ENCODE measurements at regions not wholly inside any gene's neighbourhood (a gene's known extent, or its start where the extent isn't known, plus 50 kb on each side); places are given as distances from the start of the nearest gene placed in this dataset.

DNA sequence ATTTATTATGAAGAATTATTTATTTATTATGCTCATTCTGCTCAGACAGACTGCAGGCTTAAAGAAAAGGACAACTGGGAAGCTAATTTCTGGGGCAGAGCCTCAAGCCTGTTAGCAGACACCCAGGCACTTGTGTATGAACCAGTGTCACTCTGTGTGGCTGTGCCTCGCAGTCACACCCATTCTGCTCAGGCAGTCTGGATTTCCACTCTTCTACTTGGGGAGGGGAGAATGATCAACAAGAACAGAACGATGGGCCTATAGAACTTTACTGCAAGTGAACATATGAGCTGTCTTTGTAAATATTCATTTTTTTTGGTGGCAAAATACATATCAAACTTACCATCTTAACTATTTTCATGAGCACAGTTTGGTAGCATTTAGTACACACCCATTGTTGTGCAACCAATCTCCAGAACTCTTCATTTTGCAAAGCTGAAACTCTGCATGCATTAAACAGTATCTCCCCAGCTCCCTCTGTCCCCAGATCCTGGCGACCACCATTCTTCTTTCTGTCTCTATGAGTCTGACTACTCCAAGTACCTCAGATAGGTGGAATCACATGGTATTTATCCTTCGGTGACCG is 181.7 kb downstream of the NUFIP1 start:
- no peak overlapping the region for H4K8ac ChIP-seq (ENCODE audit: low read depth, low read length)
- H3K27ac ChIP-seq (replicated peaks; ENCODE audit: low read length), result no peak overlapping the region
- H2AK5ac ChIP-seq (ENCODE audit: low read depth, low read length), result no peak overlapping the region
- no peak overlapping the region for H3K23ac ChIP-seq (ENCODE audit: low read depth, low read length, poor library complexity)
- H2BK120ac ChIP-seq (ENCODE audit: low read depth, low read length), result no peak overlapping the region
- no peak overlapping the region for H4K91ac ChIP-seq (ENCODE audit: low read depth, low read length, poor library complexity)
- no peaks in the 10 kb centered on the region for H3K9me3 ChIP-seq (replicated peaks in 1 of 2; ENCODE audit: control insufficient read depth in 2 of 2, insufficient read depth in 1 of 2, low read depth in 1 of 2, low read length in 2 of 2)
- WGBS, 2 donors (ENCODE audit: extremely low coverage in 2 of 2, insufficient read length in 2 of 2, insufficient replicate concordance in 1 of 2), result no CpG with 5 or more reads among the region's 5 CpGs
- H3K4me1 ChIP-seq (ENCODE audit: control insufficient read depth in 2 of 2, insufficient read depth in 1 of 2, low read depth in 1 of 2, low read length in 2 of 2), result peaks cover 0 to 5% of the 10 kb centered on the region in 2 donors
- no peaks in the 10 kb centered on the region for H3K36me3 ChIP-seq (replicated peaks in 1 of 2; ENCODE audit: control insufficient read depth in 2 of 2, insufficient read depth in 2 of 2, low read length in 2 of 2)
- no peaks in the 10 kb centered on the region for H3K79me1 ChIP-seq (ENCODE audit: low read depth, low read length)
- no peak overlapping the region for H3K4me2 ChIP-seq (ENCODE audit: insufficient read depth, low read length, poor library complexity, severe bottlenecking)
- no peak overlapping the region for H2BK5ac ChIP-seq (ENCODE audit: low read length)
- H3K14ac ChIP-seq (ENCODE audit: low read length), result no peak overlapping the region
- no peak overlapping the region for H2BK15ac ChIP-seq (ENCODE audit: low read length)
- DNase-seq (ENCODE audit: low spot score), result no peak
- H3K4ac ChIP-seq (ENCODE audit: low read length), result no peak overlapping the region
- H3K27me3 ChIP-seq (ENCODE audit: control insufficient read depth in 3 of 3, insufficient read depth in 3 of 3, low read depth in 1 of 3, low read length in 3 of 3), result peaks cover 0 to 4% (median 0%) of the 10 kb centered on the region in 3 experiments
- H3K18ac ChIP-seq (ENCODE audit: low read length), result peak overlapping the region; percentile 35
- H3K9ac ChIP-seq (ENCODE audit: low read depth, low read length, poor library complexity), result no peak overlapping the region
- no peak overlapping the region for H3K4me3 ChIP-seq (ENCODE audit: low read length in 2 of 2)
- H2AFZ ChIP-seq (ENCODE audit: low read length), result no peak overlapping the region
- no peak overlapping the region for H2BK12ac ChIP-seq (ENCODE audit: low read length)

DNA sequence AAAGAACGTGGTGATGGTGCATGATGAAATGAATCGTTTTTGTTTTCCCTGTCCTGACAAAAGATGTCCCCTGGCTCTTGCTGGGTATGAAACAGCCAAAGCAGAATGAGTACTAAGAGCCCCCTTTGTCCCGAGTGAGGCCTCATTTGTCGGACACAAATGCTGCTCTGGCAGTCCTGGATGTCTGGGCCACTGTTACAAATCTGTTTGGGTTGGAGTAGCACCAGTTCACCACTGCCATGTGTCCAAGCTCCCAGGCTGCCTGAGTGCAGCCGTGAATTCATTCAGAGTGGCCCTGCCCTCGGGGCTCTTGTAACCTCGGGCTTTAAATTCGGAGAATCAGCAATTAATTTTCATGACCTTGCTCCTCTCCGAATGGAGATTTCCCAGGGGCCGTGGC is 182.4 kb downstream of the NUFIP1 start:
- Histone ChIP-seq H2BK15ac (ENCODE audit: low read length) (no peak overlapping the region), H2BK5ac (ENCODE audit: low read length) (no peak overlapping the region), H3K4me1 (ENCODE audit: control insufficient read depth in 2 of 2, insufficient read depth in 1 of 2, low read depth in 1 of 2, low read length in 2 of 2) (peaks cover 0 to 5% of the 10 kb centered on the region in 2 donors), H2AFZ (ENCODE audit: low read length) (no peak overlapping the region), H3K27me3 (ENCODE audit: control insufficient read depth in 3 of 3, insufficient read depth in 3 of 3, low read depth in 1 of 3, low read length in 3 of 3) (peaks cover 0 to 4% (median 0%) of the 10 kb centered on the region in 3 experiments), H2BK120ac (ENCODE audit: low read depth, low read length) (no peak overlapping the region), H3K4me2 (ENCODE audit: insufficient read depth, low read length, poor library complexity, severe bottlenecking) (no peak overlapping the region), H3K14ac (ENCODE audit: low read length) (no peak overlapping the region), H3K27ac (replicated peaks; ENCODE audit: low read length) (no peak overlapping the region), H3K36me3 (replicated peaks in 1 of 2; ENCODE audit: control insufficient read depth in 2 of 2, insufficient read depth in 2 of 2, low read length in 2 of 2) (no peaks in the 10 kb centered on the region), H3K18ac (ENCODE audit: low read length) (peak overlapping the region; percentile 11), H3K79me1 (ENCODE audit: low read depth, low read length) (no peaks in the 10 kb centered on the region), H3K4me3 (ENCODE audit: low read length in 2 of 2) (no peak overlapping the region), H3K4ac (ENCODE audit: low read length) (no peak overlapping the region), H4K8ac (ENCODE audit: low read depth, low read length) (no peak overlapping the region), H3K23ac (ENCODE audit: low read depth, low read length, poor library complexity) (no peak overlapping the region), H2BK12ac (ENCODE audit: low read length) (no peak overlapping the region), H2AK5ac (ENCODE audit: low read depth, low read length) (no peak overlapping the region), H3K9ac (ENCODE audit: low read depth, low read length, poor library complexity) (no peak overlapping the region), H3K9me3 (replicated peaks in 1 of 2; ENCODE audit: control insufficient read depth in 2 of 2, insufficient read depth in 1 of 2, low read depth in 1 of 2, low read length in 2 of 2) (no peaks in the 10 kb centered on the region), H4K91ac (ENCODE audit: low read depth, low read length, poor library complexity) (no peak overlapping the region)
- DNase-seq (ENCODE audit: low spot score), result no peak
- no CpG with 5 or more reads among the region's 10 CpGs for WGBS, 2 donors (ENCODE audit: extremely low coverage in 2 of 2, insufficient read length in 2 of 2, insufficient replicate concordance in 1 of 2)

DNA sequence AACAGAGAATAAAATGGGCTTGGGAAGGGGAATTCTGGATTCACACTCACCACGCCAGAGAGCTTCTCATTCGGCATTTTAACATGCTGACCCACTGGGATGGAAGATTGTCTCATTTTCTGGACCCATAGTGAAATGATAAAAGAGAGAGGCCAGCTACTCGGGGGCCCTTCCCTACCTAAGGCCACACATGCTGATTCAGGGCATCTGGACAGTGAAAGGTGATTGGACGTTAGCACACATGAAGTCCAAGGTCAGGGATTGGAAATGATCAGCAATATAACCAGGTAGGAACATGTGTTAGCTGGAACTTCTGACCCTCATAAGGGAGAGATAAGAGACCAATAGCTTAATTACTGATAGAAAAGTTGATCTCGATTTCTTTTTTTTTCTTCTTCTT is 183.7 kb downstream of the NUFIP1 start:
- Histone ChIP-seq H3K27ac (replicated peaks; ENCODE audit: low read length) (no peak overlapping the region), H3K4me3 (ENCODE audit: low read length in 2 of 2) (no peak overlapping the region), H3K4me1 (ENCODE audit: control insufficient read depth in 2 of 2, insufficient read depth in 1 of 2, low read depth in 1 of 2, low read length in 2 of 2) (peaks cover 0 to 5% of the 10 kb centered on the region in 2 donors), H3K9me3 (replicated peaks in 1 of 2; ENCODE audit: control insufficient read depth in 2 of 2, insufficient read depth in 1 of 2, low read depth in 1 of 2, low read length in 2 of 2) (no peaks in the 10 kb centered on the region), H4K91ac (ENCODE audit: low read depth, low read length, poor library complexity) (no peak overlapping the region), H3K36me3 (replicated peaks in 1 of 2; ENCODE audit: control insufficient read depth in 2 of 2, insufficient read depth in 2 of 2, low read length in 2 of 2) (no peaks in the 10 kb centered on the region), H3K4ac (ENCODE audit: low read length) (no peak overlapping the region), H3K79me1 (ENCODE audit: low read depth, low read length) (no peaks in the 10 kb centered on the region), H3K23ac (ENCODE audit: low read depth, low read length, poor library complexity) (no peak overlapping the region), H3K4me2 (ENCODE audit: insufficient read depth, low read length, poor library complexity, severe bottlenecking) (no peak overlapping the region), H2AK5ac (ENCODE audit: low read depth, low read length) (no peak overlapping the region), H2BK12ac (ENCODE audit: low read length) (no peak overlapping the region), H2BK120ac (ENCODE audit: low read depth, low read length) (no peak overlapping the region), H3K18ac (ENCODE audit: low read length) (no peak overlapping the region), H2BK15ac (ENCODE audit: low read length) (no peak overlapping the region), H3K9ac (ENCODE audit: low read depth, low read length, poor library complexity) (no peak overlapping the region), H2AFZ (ENCODE audit: low read length) (no peak overlapping the region), H2BK5ac (ENCODE audit: low read length) (no peak overlapping the region), H3K27me3 (ENCODE audit: control insufficient read depth in 3 of 3, insufficient read depth in 3 of 3, low read depth in 1 of 3, low read length in 3 of 3) (peaks cover 0 to 4% (median 0%) of the 10 kb centered on the region in 3 experiments), H4K8ac (ENCODE audit: low read depth, low read length) (no peak overlapping the region), H3K14ac (ENCODE audit: low read length) (no peak overlapping the region)
- no CpG with 5 or more reads among the region's 5 CpGs for WGBS, 2 donors (ENCODE audit: extremely low coverage in 2 of 2, insufficient read length in 2 of 2, insufficient replicate concordance in 1 of 2)
- DNase-seq (ENCODE audit: low spot score), result no peak

DNA sequence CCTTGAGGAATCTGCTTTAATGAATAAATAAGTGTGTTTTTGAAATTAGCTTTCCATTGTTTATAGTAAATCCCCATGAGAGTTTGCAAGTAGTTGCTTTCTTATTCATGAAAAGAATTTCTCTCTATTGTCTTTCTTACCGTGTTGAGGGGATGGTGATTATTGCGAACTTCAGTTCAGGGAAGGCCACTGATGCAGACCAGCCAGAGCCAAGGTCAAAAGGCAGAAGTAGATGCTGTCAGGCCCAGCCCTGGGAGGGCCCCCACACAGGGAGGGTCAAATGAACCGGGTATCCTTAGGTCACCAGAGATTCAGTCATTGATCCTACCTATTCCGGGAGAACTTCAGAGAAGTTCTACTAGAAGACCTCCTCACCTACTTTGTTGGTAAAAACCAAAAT is 185.9 kb downstream of the NUFIP1 start:
- Histone ChIP-seq H3K4me2 (ENCODE audit: insufficient read depth, low read length, poor library complexity, severe bottlenecking) (no peak overlapping the region), H3K4me3 (ENCODE audit: low read length in 2 of 2) (no peak overlapping the region), H3K4me1 (ENCODE audit: control insufficient read depth in 2 of 2, insufficient read depth in 1 of 2, low read depth in 1 of 2, low read length in 2 of 2) (peaks cover 0 to 5% of the 10 kb centered on the region in 2 donors), H3K27ac (replicated peaks; ENCODE audit: low read length) (no peak overlapping the region), H3K4ac (ENCODE audit: low read length) (no peak overlapping the region), H3K79me1 (ENCODE audit: low read depth, low read length) (no peaks in the 10 kb centered on the region), H2AK5ac (ENCODE audit: low read depth, low read length) (no peak overlapping the region), H3K23ac (ENCODE audit: low read depth, low read length, poor library complexity) (no peak overlapping the region), H2BK5ac (ENCODE audit: low read length) (no peak overlapping the region), H2AFZ (ENCODE audit: low read length) (no peak overlapping the region), H2BK12ac (ENCODE audit: low read length) (no peak overlapping the region), H3K18ac (ENCODE audit: low read length) (no peak overlapping the region), H3K36me3 (replicated peaks in 1 of 2; ENCODE audit: control insufficient read depth in 2 of 2, insufficient read depth in 2 of 2, low read length in 2 of 2) (no peaks in the 10 kb centered on the region), H2BK15ac (ENCODE audit: low read length) (no peak overlapping the region), H3K9me3 (replicated peaks in 1 of 2; ENCODE audit: control insufficient read depth in 2 of 2, insufficient read depth in 1 of 2, low read depth in 1 of 2, low read length in 2 of 2) (no peaks in the 10 kb centered on the region), H4K91ac (ENCODE audit: low read depth, low read length, poor library complexity) (no peak overlapping the region), H3K9ac (ENCODE audit: low read depth, low read length, poor library complexity) (no peak overlapping the region), H3K14ac (ENCODE audit: low read length) (no peak overlapping the region), H3K27me3 (ENCODE audit: control insufficient read depth in 3 of 3, insufficient read depth in 3 of 3, low read depth in 1 of 3, low read length in 3 of 3) (peaks cover 0 to 4% (median 0%) of the 10 kb centered on the region in 3 experiments), H2BK120ac (ENCODE audit: low read depth, low read length) (no peak overlapping the region), H4K8ac (ENCODE audit: low read depth, low read length) (no peak overlapping the region)
- no peak for DNase-seq (ENCODE audit: low spot score)
- WGBS, 2 donors (ENCODE audit: extremely low coverage in 2 of 2, insufficient read length in 2 of 2, insufficient replicate concordance in 1 of 2), result no CpG with 5 or more reads among the region's 4 CpGs
